Right lung (tissue), 2 donors: ENCODE measurements at regions not wholly inside any gene's neighbourhood (a gene's known extent, or its start where the extent isn't known, plus 50 kb on each side); places are given as distances from the start of the nearest gene placed in this dataset.

Experiments used
- DNase-seq, 2 donors: peaks; one replicate each; pipeline ENCODE4 v3.0.0-alpha.2; 2013

GRCh38 chr17:36661047-36661666 lies 59.8 kb downstream of the MRM1 start:
- no peak for DNase-seq

GRCh38 chr17:36661688-36662087 lies 60.3 kb downstream of the MRM1 start:
- DNase-seq: no peak

- DNase-seq: no peak
These were observed 64.0 kb downstream of the MRM1 start for GRCh38 chr17:36665417-36665816.

GRCh38 chr17:36667922-36668321 lies 66.5 kb downstream of the MRM1 start:
- no peak for DNase-seq

- no peak for DNase-seq
These were observed 67.4 kb downstream of the MRM1 start for GRCh38 chr17:36668824-36669223.

GRCh38 chr17:36671144-36671543 lies 69.8 kb downstream of the MRM1 start:
- DNase-seq: no peak

- no peak for DNase-seq
These were observed 71.1 kb downstream of the MRM1 start for GRCh38 chr17:36672403-36672918.

GRCh38 chr17:36673068-36673467 lies 71.7 kb downstream of the MRM1 start:
- no peak for DNase-seq

GRCh38 chr17:36673637-36674277 lies 72.4 kb downstream of the MRM1 start:
- no peak for DNase-seq

GRCh38 chr17:36674278-36674650 lies 72.9 kb downstream of the MRM1 start:
- DNase-seq: no peak

GRCh38 chr17:36675250-36675649 lies 73.9 kb downstream of the MRM1 start:
- no peak for DNase-seq

GRCh38 chr17:36675786-36676185 lies 74.4 kb downstream of the MRM1 start:
- DNase-seq: no peak

- no peak for DNase-seq
These were observed 78.6 kb downstream of the MRM1 start for GRCh38 chr17:36679815-36680467.

- no peak for DNase-seq
These were observed 79.4 kb downstream of the MRM1 start for GRCh38 chr17:36680701-36681202.

GRCh38 chr17:36682773-36683172 lies 81.4 kb downstream of the MRM1 start:
- no peak for DNase-seq

- DNase-seq: no peak
These were observed 82.0 kb downstream of the MRM1 start for GRCh38 chr17:36683387-36683786.

GRCh38 chr17:36684134-36684533 lies 82.8 kb downstream of the MRM1 start:
- DNase-seq: no peak

- no peak for DNase-seq
These were observed 84.8 kb downstream of the MRM1 start for GRCh38 chr17:36686123-36686669.

- DNase-seq: no peak
These were observed 86.4 kb downstream of the MRM1 start for GRCh38 chr17:36687736-36688135.

GRCh38 chr17:36689089-36689667 lies 87.8 kb downstream of the MRM1 start:
- DNase-seq: no peak

GRCh38 chr17:36690190-36690589 lies 88.8 kb downstream of the MRM1 start:
- no peak for DNase-seq

GRCh38 chr17:36691606-36692005 lies 90.2 kb downstream of the MRM1 start:
- DNase-seq: no peak
